ENCODE measurements at regions not wholly inside any gene's neighbourhood (a gene's known extent, or its start where the extent isn't known, plus 50 kb on each side); places are given as distances from the start of the nearest gene placed in this dataset.

DNA sequence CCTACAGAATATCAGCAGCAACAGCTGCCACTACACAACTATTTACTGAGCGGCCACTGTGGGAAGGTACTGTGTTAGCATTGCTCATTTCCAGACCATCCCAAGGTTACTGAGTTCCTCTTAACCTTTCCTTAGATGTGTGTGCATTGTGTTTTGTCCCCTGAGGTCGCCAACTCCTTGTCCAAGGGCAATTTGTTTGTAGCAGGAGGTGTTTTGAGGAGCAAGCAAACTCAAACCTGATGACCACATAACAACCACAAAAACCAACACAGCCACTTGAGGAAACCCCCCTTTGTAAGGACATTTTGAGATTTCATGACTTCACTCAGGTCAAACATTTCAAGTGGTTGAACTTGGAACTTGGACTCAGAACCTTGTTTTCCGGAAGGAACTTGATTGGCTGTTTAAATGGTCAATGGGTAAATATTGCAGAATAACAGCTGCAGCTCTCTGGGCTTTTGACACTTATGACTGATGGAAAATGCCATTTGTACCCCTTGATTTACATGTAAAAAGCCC is 122.3 kb downstream of the MID1IP1 start:
- no peaks in the 10 kb centered on the region for H3F3A ChIP-seq (replicated peaks; ENCODE audit: insufficient read depth)
- H3K4me2 ChIP-seq = no peak overlapping the region
- no peaks in the 10 kb centered on the region for H3K9me3 ChIP-seq
- WGBS (ENCODE audit: low lambda C conversion rate) = 10% methylated on average over 3 of the region's 3 CpGs
- ChIA-PET POLR2A (no interaction called here), CTCF (interaction anchor here (1.8 kb wide), 1 partner anchor 228 kb away, joined by 5 read pairs; no protein-coding TSS in a partner anchor)
- no peaks in the 10 kb centered on the region for H3K79me2 ChIP-seq (ENCODE audit: insufficient read depth)
- H3K9me2 ChIP-seq = no peaks in the 10 kb centered on the region
- H4K20me1 ChIP-seq (ENCODE audit: insufficient read depth) = no peaks in the 10 kb centered on the region
- H3K4me3 ChIP-seq (ENCODE audit: low read depth in 2 of 2, low read length in 1 of 2) = no peak overlapping the region
- no peaks in the 10 kb centered on the region for H3K36me3 ChIP-seq (replicated peaks in 1 of 2; ENCODE audit: control insufficient read depth in 1 of 2, insufficient read depth in 2 of 2, low read length in 1 of 2)
- no peak for TF ChIP-seq TCF12 (IDR thresholded peaks at IDR 0.05)
- TF ChIP-seq, protein P1, sequence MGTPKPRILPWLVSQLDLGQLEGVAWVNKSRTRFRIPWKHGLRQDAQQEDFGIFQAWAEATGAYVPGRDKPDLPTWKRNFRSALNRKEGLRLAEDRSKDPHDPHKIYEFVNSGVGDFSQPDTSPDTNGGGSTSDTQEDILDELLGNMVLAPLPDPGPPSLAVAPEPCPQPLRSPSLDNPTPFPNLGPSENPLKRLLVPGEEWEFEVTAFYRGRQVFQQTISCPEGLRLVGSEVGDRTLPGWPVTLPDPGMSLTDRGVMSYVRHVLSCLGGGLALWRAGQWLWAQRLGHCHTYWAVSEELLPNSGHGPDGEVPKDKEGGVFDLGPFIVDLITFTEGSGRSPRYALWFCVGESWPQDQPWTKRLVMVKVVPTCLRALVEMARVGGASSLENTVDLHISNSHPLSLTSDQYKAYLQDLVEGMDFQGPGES (IDR thresholded peaks at IDR 0.05; ENCODE audit: low read depth, low read length) = no peak
- TF ChIP-seq, protein P2, sequence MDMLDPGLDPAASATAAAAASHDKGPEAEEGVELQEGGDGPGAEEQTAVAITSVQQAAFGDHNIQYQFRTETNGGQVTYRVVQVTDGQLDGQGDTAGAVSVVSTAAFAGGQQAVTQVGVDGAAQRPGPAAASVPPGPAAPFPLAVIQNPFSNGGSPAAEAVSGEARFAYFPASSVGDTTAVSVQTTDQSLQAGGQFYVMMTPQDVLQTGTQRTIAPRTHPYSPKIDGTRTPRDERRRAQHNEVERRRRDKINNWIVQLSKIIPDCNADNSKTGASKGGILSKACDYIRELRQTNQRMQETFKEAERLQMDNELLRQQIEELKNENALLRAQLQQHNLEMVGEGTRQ (IDR thresholded peaks at IDR 0.05; ENCODE audit: borderline replicate concordance, low read depth, low read length) = no peak
- TF ChIP-seq SIN3A (IDR thresholded peaks at IDR 0.05; ENCODE audit: borderline replicate concordance, low read depth, low read length) = no peak
- TF ChIP-seq RFX5 (IDR thresholded peaks at IDR 0.05; ENCODE audit: low read length) = no peak
- no peak for TF ChIP-seq GATA2 (CRISPR knock-in tag; IDR thresholded peaks at IDR 0.05)
- TF ChIP-seq NFIC (IDR thresholded peaks at IDR 0.05; ENCODE audit: borderline replicate concordance) = no peak
- H3K27me3 ChIP-seq (ENCODE audit: insufficient read depth) = no peaks in the 10 kb centered on the region; the same call in 1 of the 2 replicates
- peaks cover 0 to 8% of the 10 kb centered on the region in 2 experiments; a peak in 1 of 4 replicates for H3K4me1 ChIP-seq (ENCODE audit: control insufficient read depth in 1 of 2, insufficient read depth in 2 of 2, low read depth in 1 of 2, low read length in 1 of 2)
- no peak for DNase-seq
- H2AFZ ChIP-seq (ENCODE audit: low read depth) = no peak overlapping the region
- H3K27ac ChIP-seq (ENCODE audit: low read depth in 2 of 2, low read length in 1 of 2) = no peak overlapping the region
- H3K9ac ChIP-seq = no peak overlapping the region

DNA sequence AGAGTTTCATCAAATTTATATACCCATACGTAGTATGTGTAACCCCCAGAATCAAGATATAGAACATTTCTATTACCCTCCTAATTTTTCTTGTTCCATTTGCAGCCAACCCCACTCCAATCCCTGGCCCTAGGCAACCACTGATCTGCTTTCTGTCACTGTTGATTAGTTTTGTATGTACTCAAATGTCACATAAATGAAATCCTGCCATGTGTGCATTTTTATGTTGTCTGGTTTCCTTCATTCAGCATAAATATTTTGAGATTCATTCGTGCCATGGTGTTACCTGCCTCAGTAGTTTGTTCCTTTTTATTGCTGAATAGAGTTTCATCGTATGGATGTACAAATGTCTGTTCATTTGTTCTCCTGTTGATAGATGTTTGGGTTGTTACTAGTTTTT is 126.3 kb downstream of the MID1IP1 start:
- POLR2A ChIA-PET = no interaction called here
- no peaks in the 10 kb centered on the region for H3K9me2 ChIP-seq
- TF ChIP-seq, protein P3, sequence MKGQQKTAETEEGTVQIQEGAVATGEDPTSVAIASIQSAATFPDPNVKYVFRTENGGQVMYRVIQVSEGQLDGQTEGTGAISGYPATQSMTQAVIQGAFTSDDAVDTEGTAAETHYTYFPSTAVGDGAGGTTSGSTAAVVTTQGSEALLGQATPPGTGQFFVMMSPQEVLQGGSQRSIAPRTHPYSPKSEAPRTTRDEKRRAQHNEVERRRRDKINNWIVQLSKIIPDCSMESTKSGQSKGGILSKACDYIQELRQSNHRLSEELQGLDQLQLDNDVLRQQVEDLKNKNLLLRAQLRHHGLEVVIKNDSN (IDR thresholded peaks at IDR 0.05; ENCODE audit: borderline replicate concordance, low read depth) = no peak

More for the DNA sequence above, 126.3 kb downstream of the MID1IP1 start:
- no peak overlapping the region for H2AFZ ChIP-seq (ENCODE audit: low read depth)
- H3K4me2 ChIP-seq = no peak overlapping the region
- no peaks in the 10 kb centered on the region for H3K36me3 ChIP-seq (replicated peaks in 1 of 2; ENCODE audit: control insufficient read depth in 1 of 2, insufficient read depth in 2 of 2, low read length in 1 of 2)
- H3K79me2 ChIP-seq (ENCODE audit: insufficient read depth) = no peaks in the 10 kb centered on the region
- no peaks in the 10 kb centered on the region for H3K9me3 ChIP-seq
- peaks cover 0 to 8% of the 10 kb centered on the region in 2 experiments; a peak in 1 of 4 replicates for H3K4me1 ChIP-seq (ENCODE audit: control insufficient read depth in 1 of 2, insufficient read depth in 2 of 2, low read depth in 1 of 2, low read length in 1 of 2)
- H3K4me3 ChIP-seq (ENCODE audit: low read depth in 2 of 2, low read length in 1 of 2) = no peak overlapping the region
- H3K9ac ChIP-seq = no peak overlapping the region
- DNase-seq = no peak
- H3K27me3 ChIP-seq (ENCODE audit: insufficient read depth) = no peaks in the 10 kb centered on the region; the same call in 1 of the 2 replicates
- no peaks in the 10 kb centered on the region for H3F3A ChIP-seq (replicated peaks; ENCODE audit: insufficient read depth)
- WGBS (ENCODE audit: low lambda C conversion rate) = 8% methylated on average over 3 of the region's 3 CpGs
- no peaks in the 10 kb centered on the region for H4K20me1 ChIP-seq (ENCODE audit: insufficient read depth)
- CTCF ChIA-PET = interaction anchor here (1.4 kb wide), 1 partner anchor 10 kb away, joined by 4 read pairs; no protein-coding TSS in a partner anchor
- no peak overlapping the region for H3K27ac ChIP-seq (ENCODE audit: low read depth in 2 of 2, low read length in 1 of 2)
